Thoracic aorta (tissue), 2 donors: ENCODE measurements at regions not wholly inside any gene's neighbourhood (a gene's known extent, or its start where the extent isn't known, plus 50 kb on each side); places are given as distances from the start of the nearest gene placed in this dataset.

Experiments used
- ATAC-seq: fragments of 150-250 bp; one replicate; pipeline ENCODE4 v1.8.0; 2017; ENCODE audit warnings: low read depth; ENCODE audit not compliant: insufficient number of reproducible peaks, low FRiP score
- DNase-seq: peaks from one replicate; pipeline ENCODE4 v3.0.0-alpha.2; 2020; ENCODE audit warnings: low spot score
- H3K27ac ChIP-seq, 2 donors: fragments of 200-600 bp; sonication (generic); 1 replicate in 1 of 2; 2 replicates in 1 of 2; pipeline ENCODE4 v1.5.1; 2016; ENCODE audit warnings: mild to moderate bottlenecking in 2 of 2, moderate library complexity in 2 of 2
- H3K27me3 ChIP-seq: fragments of 200-600 bp; sonication (generic); replicated peaks from 2 replicates; pipeline ENCODE4 v1.6.0; 2016; ENCODE audit warnings: mild to moderate bottlenecking; ENCODE audit not compliant: insufficient read depth
- H3K36me3 ChIP-seq: fragments of 200-600 bp; sonication (generic); one replicate; pipeline ENCODE4 v1.5.1; 2016
- H3K4me1 ChIP-seq, 2 donors: fragments of 200-600 bp; sonication (generic); 1 replicate in 1 of 2; 2 replicates in 1 of 2; pipeline versions ENCODE4 v1.5.1 to v1.6.0; 2016; ENCODE audit warnings: low read depth in 2 of 2, mild to moderate bottlenecking in 1 of 2; ENCODE audit not compliant: control insufficient read depth in 1 of 2
- H3K4me3 ChIP-seq: fragments of 200-600 bp; sonication (generic); 2 replicates; pipeline ENCODE4 v1.5.1; 2016; ENCODE audit warnings: mild to moderate bottlenecking
- H3K9me3 ChIP-seq: fragments of 200-600 bp; sonication (generic); 2 replicates; pipeline ENCODE4 v1.5.1; 2016
- TF ChIP-seq, protein P1 (sequence below): fragments of 200-600 bp; sonication (generic); IDR thresholded peaks from one replicate; pipeline ENCODE4 v1.5.1; 2019; ENCODE audit warnings: antibody characterized with exemption

DNA sequence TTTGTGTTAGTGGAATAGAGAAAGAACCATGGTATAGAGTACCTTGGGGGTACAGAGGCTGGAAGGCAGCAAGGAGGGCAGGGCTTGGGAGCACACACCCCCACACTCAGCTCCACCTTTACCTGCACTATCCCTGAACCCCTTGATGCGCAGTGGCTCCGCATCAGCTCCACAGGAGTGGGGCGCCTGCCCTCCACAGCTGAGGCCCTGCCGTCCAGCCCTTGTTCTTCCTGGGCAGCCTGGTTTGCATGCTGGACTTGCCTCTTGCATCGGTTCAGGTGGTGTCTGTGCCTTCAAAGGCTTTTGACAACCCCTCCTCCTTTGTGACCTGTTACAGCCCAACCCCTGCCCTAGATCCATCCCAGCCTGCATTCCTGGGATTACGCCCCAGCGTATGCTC lies 52.6 kb upstream of the ZNF32 start:
- H3K9me3 ChIP-seq, result no peaks in the 10 kb centered on the region
- no peak overlapping the region for H3K4me3 ChIP-seq
- TF ChIP-seq, protein P1, sequence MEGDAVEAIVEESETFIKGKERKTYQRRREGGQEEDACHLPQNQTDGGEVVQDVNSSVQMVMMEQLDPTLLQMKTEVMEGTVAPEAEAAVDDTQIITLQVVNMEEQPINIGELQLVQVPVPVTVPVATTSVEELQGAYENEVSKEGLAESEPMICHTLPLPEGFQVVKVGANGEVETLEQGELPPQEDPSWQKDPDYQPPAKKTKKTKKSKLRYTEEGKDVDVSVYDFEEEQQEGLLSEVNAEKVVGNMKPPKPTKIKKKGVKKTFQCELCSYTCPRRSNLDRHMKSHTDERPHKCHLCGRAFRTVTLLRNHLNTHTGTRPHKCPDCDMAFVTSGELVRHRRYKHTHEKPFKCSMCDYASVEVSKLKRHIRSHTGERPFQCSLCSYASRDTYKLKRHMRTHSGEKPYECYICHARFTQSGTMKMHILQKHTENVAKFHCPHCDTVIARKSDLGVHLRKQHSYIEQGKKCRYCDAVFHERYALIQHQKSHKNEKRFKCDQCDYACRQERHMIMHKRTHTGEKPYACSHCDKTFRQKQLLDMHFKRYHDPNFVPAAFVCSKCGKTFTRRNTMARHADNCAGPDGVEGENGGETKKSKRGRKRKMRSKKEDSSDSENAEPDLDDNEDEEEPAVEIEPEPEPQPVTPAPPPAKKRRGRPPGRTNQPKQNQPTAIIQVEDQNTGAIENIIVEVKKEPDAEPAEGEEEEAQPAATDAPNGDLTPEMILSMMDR, result no peak
- no peak for DNase-seq
- H3K36me3 ChIP-seq, result no peaks in the 10 kb centered on the region
- ATAC-seq, result no peak
- H3K4me1 ChIP-seq, result peaks cover 7 to 10% of the 10 kb centered on the region in 2 donors
- no peak overlapping the region for H3K27ac ChIP-seq
- H3K27me3 ChIP-seq, result no peaks in the 10 kb centered on the region

DNA sequence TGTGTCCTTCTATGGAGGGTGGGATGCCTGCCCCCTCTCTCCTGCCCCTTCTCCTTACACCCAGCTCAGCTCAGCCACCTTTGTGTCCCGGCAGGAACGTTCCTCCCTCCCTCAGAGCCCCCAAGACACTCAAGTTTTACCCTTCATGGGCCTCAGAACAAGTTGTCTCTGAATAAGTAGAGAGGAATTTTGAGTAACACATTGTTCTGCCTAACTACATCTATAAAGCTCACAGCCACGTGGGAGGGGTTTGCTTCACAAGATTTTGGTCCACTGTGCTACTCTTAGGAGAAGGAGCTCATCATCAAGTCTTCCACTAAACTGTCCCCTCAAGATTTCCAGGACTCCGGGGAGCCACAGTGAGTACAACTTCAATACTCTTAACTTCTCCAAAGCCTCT lies 51.6 kb upstream of the ZNF32 start:
- Histone ChIP-seq H3K27me3 (no peaks in the 10 kb centered on the region), H3K36me3 (no peaks in the 10 kb centered on the region), H3K27ac (no peak overlapping the region), H3K9me3 (no peaks in the 10 kb centered on the region), H3K4me3 (no peak overlapping the region), H3K4me1 (peaks cover 7 to 10% of the 10 kb centered on the region in 2 donors)
- ATAC-seq (no peak), DNase-seq (no peak)
- TF ChIP-seq, protein P1, result no peak

DNA sequence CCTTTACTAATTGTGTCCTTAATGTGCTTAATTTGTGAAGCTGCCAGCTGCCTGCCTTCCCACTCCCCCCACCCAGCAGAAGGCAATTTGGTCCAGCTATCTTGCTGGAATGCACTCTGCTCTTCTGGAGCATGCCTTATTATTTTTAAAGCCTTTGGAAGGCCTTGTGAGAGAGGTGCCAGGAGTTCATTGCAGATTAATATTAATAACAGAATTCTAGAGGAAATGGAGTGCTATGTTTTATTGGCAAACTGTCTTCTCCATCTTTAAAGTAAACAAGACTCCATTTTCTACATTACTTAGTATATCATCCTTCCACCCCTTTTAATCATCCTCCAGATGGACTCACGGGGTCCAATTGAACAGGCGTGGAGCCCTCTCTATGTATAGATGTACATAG lies 50.8 kb upstream of the ZNF32 start:
- DNase-seq (no peak), ATAC-seq (no peak)
- H3K4me1 ChIP-seq, result peaks cover 7 to 10% of the 10 kb centered on the region in 2 donors
- no peaks in the 10 kb centered on the region for H3K36me3 ChIP-seq
- H3K27me3 ChIP-seq, result no peaks in the 10 kb centered on the region
- no peak overlapping the region for H3K4me3 ChIP-seq
- H3K9me3 ChIP-seq, result no peaks in the 10 kb centered on the region
- TF ChIP-seq, protein P1, result no peak
- no peak overlapping the region for H3K27ac ChIP-seq
